SK-N-SH treated with all-trans-retinoic acid at 6 μM for 48 hours (cell line): ENCODE measurements at regions not wholly inside any gene's neighbourhood (a gene's known extent, or its start where the extent isn't known, plus 50 kb on each side); places are given as distances from the start of the nearest gene placed in this dataset.

Experiments
- ATAC-seq: fragments of 200-7000 bp; cut with Tn5 transposase; 3 replicates; pipeline ENCODE4 v1.9.1; 2020; ENCODE audit warnings: mild to moderate bottlenecking, moderate library complexity
- ARNTL ChIP-seq: fragments of 450-650 bp; formaldehyde crosslinking; IDR thresholded peaks from 2 replicates; pipeline ENCODE4 v1.5.0; 2020; ENCODE audit warnings: low read depth, mild to moderate bottlenecking, moderate library complexity, borderline replicate concordance
- BACH2 ChIP-seq: fragments of 250-450 bp; sonication (Bioruptor Pico); IDR thresholded peaks from 2 replicates; pipeline ENCODE4 v1.9.0; 2021; ENCODE audit warnings: mild to moderate bottlenecking, borderline replicate concordance
- CSDC2 ChIP-seq: fragments of 250-450 bp; sonication (Bioruptor Pico); IDR thresholded peaks from 2 replicates; pipeline ENCODE4 v1.5.0; 2020; ENCODE audit warnings: mild to moderate bottlenecking, moderate library complexity
- ESRRG ChIP-seq: fragments of 250-450 bp; sonication (Bioruptor Pico); IDR thresholded peaks from 2 replicates; pipeline ENCODE4 v1.6.1; 2021; ENCODE audit warnings: mild to moderate bottlenecking
- GLIS3 ChIP-seq: fragments of 250-450 bp; sonication (Bioruptor Pico); IDR thresholded peaks from 2 replicates; pipeline ENCODE4 v1.5.0; 2020; ENCODE audit warnings: mild to moderate bottlenecking, moderate library complexity
- ISL1 ChIP-seq: fragments of 250-450 bp; sonication (Bioruptor Pico); IDR thresholded peaks from 2 replicates; pipeline ENCODE4 v2.1.2; 2022; ENCODE audit warnings: mild to moderate bottlenecking, moderate library complexity
- OSR1 ChIP-seq: fragments of 250-450 bp; sonication (Bioruptor Pico); IDR thresholded peaks from 2 replicates; pipeline ENCODE4 v1.8.0; 2022; ENCODE audit warnings: moderate library complexity, mild to moderate bottlenecking, inconsistent platforms
- PPARA ChIP-seq: fragments of 250-450 bp; sonication (Bioruptor Pico); IDR thresholded peaks from 2 replicates; pipeline ENCODE4 v1.5.0; 2020; ENCODE audit warnings: mild to moderate bottlenecking, borderline replicate concordance
- RARB ChIP-seq: fragments of 250-450 bp; sonication (Bioruptor Pico); IDR thresholded peaks from 2 replicates; pipeline ENCODE4 v1.8.0; 2021; ENCODE audit warnings: mild to moderate bottlenecking, moderate library complexity
- SNAI2 ChIP-seq: fragments of 250-450 bp; sonication (Bioruptor Pico); IDR thresholded peaks from 2 replicates; pipeline ENCODE4 v1.5.0; 2020; ENCODE audit warnings: mild to moderate bottlenecking, moderate library complexity
- TOX ChIP-seq: fragments of 250-450 bp; sonication (Bioruptor Pico); IDR thresholded peaks from 2 replicates; pipeline ENCODE4 v1.8.0; 2021; ENCODE audit warnings: mild to moderate bottlenecking, moderate library complexity, borderline replicate concordance
- ZFP3 ChIP-seq: fragments of 250-450 bp; sonication (Bioruptor Pico); IDR thresholded peaks from 2 replicates; pipeline ENCODE4 v1.5.0; 2020; ENCODE audit warnings: mild to moderate bottlenecking, moderate library complexity
- ZFP30 ChIP-seq: fragments of 450-650 bp; formaldehyde crosslinking; IDR thresholded peaks from 2 replicates; pipeline ENCODE4 v1.5.0; 2022; ENCODE audit warnings: mild to moderate bottlenecking, moderate library complexity
- ZNF565 ChIP-seq: fragments of 450-650 bp; formaldehyde crosslinking; conservative IDR thresholded peaks from 2 replicates; pipeline ENCODE4 v1.5.0; 2020; ENCODE audit warnings: low read depth, mild to moderate bottlenecking, moderate library complexity
- ZNF70 ChIP-seq: fragments of 450-650 bp; formaldehyde crosslinking; IDR thresholded peaks from 2 replicates; pipeline ENCODE4 v1.5.0; 2020; ENCODE audit warnings: mild to moderate bottlenecking, moderate library complexity
- ZNF8 ChIP-seq: fragments of 450-650 bp; formaldehyde crosslinking; IDR thresholded peaks from 2 replicates; pipeline ENCODE4 v1.5.0; 2020; ENCODE audit warnings: mild to moderate bottlenecking, moderate library complexity
- TF ChIP-seq, protein P1 (sequence below): fragments of 250-450 bp; sonication (Bioruptor Pico); IDR thresholded peaks from 2 replicates; pipeline ENCODE4 v1.8.0; 2021; ENCODE audit warnings: low read depth, mild to moderate bottlenecking, moderate library complexity, borderline replicate concordance
- TF ChIP-seq, protein P2 (sequence below): fragments of 250-450 bp; sonication (Bioruptor Pico); IDR thresholded peaks from 2 replicates; pipeline ENCODE4 v1.5.1; 2021; ENCODE audit warnings: mild to moderate bottlenecking, moderate library complexity
- TF ChIP-seq, protein P3 (sequence below): fragments of 250-450 bp; sonication (Bioruptor Pico); IDR thresholded peaks from 2 replicates; pipeline ENCODE4 v1.5.0; 2020; ENCODE audit warnings: mild to moderate bottlenecking, moderate library complexity
- TF ChIP-seq, protein P4 (sequence below): fragments of 250-450 bp; sonication (Bioruptor Pico); IDR thresholded peaks from 2 replicates; pipeline ENCODE4 v1.8.0; 2020; ENCODE audit warnings: mild to moderate bottlenecking, moderate library complexity, borderline replicate concordance
- TF ChIP-seq, protein P5 (sequence below): fragments of 250-450 bp; sonication (Bioruptor Pico); IDR thresholded peaks from 2 replicates; pipeline ENCODE4 v1.5.1; 2020; ENCODE audit warnings: low read depth, mild to moderate bottlenecking, moderate library complexity

DNA sequence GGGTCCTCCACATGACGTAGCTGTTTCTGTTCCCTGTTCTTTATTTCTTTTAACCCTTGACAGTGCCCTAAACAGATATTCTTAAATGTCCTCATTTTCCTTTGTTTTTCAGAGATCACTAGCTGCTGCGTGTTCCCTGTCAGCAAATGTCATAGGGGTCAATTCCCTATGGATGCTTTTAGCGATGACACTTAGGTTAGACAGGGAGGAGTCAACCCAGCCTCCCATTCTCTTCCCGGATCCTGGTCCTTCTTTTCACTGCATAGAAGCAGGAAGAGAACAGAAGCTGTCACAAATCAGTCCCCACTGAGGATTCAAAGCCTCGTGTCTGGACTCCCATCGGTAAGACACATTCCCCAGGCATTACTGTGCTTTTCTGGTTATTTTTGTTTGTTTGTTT lies 392.1 kb upstream of the PRKCQ start:
- TF ChIP-seq, protein P1, sequence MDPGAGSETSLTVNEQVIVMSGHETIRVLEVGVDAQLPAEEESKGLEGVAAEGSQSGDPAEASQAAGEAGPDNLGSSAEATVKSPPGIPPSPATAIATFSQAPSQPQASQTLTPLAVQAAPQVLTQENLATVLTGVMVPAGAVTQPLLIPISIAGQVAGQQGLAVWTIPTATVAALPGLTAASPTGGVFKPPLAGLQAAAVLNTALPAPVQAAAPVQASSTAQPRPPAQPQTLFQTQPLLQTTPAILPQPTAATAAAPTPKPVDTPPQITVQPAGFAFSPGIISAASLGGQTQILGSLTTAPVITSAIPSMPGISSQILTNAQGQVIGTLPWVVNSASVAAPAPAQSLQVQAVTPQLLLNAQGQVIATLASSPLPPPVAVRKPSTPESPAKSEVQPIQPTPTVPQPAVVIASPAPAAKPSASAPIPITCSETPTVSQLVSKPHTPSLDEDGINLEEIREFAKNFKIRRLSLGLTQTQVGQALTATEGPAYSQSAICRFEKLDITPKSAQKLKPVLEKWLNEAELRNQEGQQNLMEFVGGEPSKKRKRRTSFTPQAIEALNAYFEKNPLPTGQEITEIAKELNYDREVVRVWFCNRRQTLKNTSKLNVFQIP (CRISPR knock-in tag), result no peak
- TF ChIP-seq RARB (CRISPR knock-in tag) (no peak), ARNTL (CRISPR knock-in tag) (no peak), PPARA (CRISPR knock-in tag) (no peak), GLIS3 (CRISPR knock-in tag) (no peak), OSR1 (no peak), ESRRG (CRISPR knock-in tag) (no peak), ZNF70 (CRISPR knock-in tag) (no peak), BACH2 (no peak)
- no peak for ATAC-seq

DNA sequence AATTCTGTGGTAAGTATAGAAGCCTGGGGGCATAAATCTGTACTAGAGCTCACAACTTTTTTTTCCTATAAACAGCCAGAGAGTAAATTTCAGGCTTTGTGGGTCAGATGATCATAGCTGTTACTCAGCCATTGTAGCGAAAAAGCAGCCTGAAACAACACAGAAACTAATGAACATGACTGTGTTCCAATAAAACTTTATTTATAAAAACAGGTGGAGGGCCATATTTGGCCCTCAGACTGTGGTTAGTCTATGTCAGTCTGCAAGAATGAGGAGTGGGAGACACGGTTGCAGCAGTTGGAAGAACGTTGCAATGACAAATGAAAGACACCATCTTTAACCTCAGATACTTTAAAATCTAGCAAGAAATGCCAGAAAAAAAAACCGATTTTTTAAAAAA lies 389.6 kb upstream of the PRKCQ start:
- TF ChIP-seq, protein P2, sequence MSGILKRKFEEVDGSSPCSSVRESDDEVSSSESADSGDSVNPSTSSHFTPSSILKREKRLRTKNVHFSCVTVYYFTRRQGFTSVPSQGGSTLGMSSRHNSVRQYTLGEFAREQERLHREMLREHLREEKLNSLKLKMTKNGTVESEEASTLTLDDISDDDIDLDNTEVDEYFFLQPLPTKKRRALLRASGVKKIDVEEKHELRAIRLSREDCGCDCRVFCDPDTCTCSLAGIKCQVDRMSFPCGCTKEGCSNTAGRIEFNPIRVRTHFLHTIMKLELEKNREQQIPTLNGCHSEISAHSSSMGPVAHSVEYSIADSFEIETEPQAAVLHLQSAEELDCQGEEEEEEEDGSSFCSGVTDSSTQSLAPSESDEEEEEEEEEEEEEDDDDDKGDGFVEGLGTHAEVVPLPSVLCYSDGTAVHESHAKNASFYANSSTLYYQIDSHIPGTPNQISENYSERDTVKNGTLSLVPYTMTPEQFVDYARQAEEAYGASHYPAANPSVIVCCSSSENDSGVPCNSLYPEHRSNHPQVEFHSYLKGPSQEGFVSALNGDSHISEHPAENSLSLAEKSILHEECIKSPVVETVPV (CRISPR knock-in tag), result no peak
- TF ChIP-seq CSDC2 (CRISPR knock-in tag) (no peak), GLIS3 (CRISPR knock-in tag) (no peak), PPARA (CRISPR knock-in tag) (no peak), ARNTL (CRISPR knock-in tag) (no peak), BACH2 (no peak), ZFP3 (no peak)
- TF ChIP-seq, protein P3, sequence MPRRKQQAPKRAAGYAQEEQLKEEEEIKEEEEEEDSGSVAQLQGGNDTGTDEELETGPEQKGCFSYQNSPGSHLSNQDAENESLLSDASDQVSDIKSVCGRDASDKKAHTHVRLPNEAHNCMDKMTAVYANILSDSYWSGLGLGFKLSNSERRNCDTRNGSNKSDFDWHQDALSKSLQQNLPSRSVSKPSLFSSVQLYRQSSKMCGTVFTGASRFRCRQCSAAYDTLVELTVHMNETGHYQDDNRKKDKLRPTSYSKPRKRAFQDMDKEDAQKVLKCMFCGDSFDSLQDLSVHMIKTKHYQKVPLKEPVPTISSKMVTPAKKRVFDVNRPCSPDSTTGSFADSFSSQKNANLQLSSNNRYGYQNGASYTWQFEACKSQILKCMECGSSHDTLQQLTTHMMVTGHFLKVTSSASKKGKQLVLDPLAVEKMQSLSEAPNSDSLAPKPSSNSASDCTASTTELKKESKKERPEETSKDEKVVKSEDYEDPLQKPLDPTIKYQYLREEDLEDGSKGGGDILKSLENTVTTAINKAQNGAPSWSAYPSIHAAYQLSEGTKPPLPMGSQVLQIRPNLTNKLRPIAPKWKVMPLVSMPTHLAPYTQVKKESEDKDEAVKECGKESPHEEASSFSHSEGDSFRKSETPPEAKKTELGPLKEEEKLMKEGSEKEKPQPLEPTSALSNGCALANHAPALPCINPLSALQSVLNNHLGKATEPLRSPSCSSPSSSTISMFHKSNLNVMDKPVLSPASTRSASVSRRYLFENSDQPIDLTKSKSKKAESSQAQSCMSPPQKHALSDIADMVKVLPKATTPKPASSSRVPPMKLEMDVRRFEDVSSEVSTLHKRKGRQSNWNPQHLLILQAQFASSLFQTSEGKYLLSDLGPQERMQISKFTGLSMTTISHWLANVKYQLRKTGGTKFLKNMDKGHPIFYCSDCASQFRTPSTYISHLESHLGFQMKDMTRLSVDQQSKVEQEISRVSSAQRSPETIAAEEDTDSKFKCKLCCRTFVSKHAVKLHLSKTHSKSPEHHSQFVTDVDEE (CRISPR knock-in tag), result no peak
- TF ChIP-seq, protein P1 (CRISPR knock-in tag), result no peak
- TF ChIP-seq, all 23 proteins: peak for 0
- ATAC-seq, result no peak

DNA sequence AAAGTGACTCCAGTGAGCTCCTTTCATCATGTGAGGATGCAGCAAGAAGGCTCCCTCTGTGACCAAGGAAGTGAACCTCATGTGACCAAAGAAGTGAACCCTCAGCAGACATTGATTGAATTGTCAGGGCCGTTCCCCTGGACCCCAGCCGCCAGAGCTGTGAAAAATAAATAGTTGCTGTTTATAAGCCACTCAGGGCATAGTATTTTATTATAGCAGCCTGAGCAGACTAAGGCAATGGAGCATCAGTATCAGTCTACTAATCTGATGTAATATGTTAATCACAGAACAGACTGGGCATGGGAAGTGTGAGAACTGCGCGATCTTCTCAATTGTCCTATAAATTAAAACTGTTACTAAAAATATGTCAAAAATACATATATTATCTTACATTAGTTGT lies 384.5 kb upstream of the PRKCQ start:
- ATAC-seq, result no peak
- TF ChIP-seq BACH2 (no peak), ZFP3 (no peak), TOX (no peak), ZNF565 (no peak), ZFP30 (CRISPR knock-in tag) (no peak), CSDC2 (CRISPR knock-in tag) (no peak), ESRRG (CRISPR knock-in tag) (no peak), GLIS3 (CRISPR knock-in tag) (no peak), SNAI2 (CRISPR knock-in tag) (no peak), ISL1 (CRISPR knock-in tag) (no peak), PPARA (CRISPR knock-in tag) (no peak), ZNF8 (CRISPR knock-in tag) (no peak), ARNTL (CRISPR knock-in tag) (no peak), RARB (CRISPR knock-in tag) (no peak)
- TF ChIP-seq, protein P4, sequence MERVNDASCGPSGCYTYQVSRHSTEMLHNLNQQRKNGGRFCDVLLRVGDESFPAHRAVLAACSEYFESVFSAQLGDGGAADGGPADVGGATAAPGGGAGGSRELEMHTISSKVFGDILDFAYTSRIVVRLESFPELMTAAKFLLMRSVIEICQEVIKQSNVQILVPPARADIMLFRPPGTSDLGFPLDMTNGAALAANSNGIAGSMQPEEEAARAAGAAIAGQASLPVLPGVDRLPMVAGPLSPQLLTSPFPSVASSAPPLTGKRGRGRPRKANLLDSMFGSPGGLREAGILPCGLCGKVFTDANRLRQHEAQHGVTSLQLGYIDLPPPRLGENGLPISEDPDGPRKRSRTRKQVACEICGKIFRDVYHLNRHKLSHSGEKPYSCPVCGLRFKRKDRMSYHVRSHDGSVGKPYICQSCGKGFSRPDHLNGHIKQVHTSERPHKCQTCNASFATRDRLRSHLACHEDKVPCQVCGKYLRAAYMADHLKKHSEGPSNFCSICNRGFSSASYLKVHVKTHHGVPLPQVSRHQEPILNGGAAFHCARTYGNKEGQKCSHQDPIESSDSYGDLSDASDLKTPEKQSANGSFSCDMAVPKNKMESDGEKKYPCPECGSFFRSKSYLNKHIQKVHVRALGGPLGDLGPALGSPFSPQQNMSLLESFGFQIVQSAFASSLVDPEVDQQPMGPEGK (CRISPR knock-in tag), result no peak
- TF ChIP-seq, protein P5, sequence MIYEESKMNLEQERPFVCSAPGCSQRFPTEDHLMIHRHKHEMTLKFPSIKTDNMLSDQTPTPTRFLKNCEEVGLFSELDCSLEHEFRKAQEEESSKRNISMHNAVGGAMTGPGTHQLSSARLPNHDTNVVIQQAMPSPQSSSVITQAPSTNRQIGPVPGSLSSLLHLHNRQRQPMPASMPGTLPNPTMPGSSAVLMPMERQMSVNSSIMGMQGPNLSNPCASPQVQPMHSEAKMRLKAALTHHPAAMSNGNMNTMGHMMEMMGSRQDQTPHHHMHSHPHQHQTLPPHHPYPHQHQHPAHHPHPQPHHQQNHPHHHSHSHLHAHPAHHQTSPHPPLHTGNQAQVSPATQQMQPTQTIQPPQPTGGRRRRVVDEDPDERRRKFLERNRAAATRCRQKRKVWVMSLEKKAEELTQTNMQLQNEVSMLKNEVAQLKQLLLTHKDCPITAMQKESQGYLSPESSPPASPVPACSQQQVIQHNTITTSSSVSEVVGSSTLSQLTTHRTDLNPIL (CRISPR knock-in tag), result no peak
- TF ChIP-seq, protein P1 (CRISPR knock-in tag), result no peak
- TF ChIP-seq, protein P3 (CRISPR knock-in tag), result no peak
- TF ChIP-seq, all 23 proteins: peak for 0
